H1 (cell line): ENCODE measurements at regions not wholly inside any gene's neighbourhood (a gene's known extent, or its start where the extent isn't known, plus 50 kb on each side); places are given as distances from the start of the nearest gene placed in this dataset.

ENCODE experiments used
- JUN ChIP-seq: IDR thresholded peaks from 2 replicates; pipeline ENCODE4 v1.6.1; 2011; ENCODE audit warnings: low read depth, mild to moderate bottlenecking, improper control_type of control experiment, low read length
- POLR2AphosphoS5 ChIP-seq: IDR thresholded peaks from 2 replicates; pipeline ENCODE4 v1.6.1; 2011; ENCODE audit warnings: low read depth, low read length

DNA sequence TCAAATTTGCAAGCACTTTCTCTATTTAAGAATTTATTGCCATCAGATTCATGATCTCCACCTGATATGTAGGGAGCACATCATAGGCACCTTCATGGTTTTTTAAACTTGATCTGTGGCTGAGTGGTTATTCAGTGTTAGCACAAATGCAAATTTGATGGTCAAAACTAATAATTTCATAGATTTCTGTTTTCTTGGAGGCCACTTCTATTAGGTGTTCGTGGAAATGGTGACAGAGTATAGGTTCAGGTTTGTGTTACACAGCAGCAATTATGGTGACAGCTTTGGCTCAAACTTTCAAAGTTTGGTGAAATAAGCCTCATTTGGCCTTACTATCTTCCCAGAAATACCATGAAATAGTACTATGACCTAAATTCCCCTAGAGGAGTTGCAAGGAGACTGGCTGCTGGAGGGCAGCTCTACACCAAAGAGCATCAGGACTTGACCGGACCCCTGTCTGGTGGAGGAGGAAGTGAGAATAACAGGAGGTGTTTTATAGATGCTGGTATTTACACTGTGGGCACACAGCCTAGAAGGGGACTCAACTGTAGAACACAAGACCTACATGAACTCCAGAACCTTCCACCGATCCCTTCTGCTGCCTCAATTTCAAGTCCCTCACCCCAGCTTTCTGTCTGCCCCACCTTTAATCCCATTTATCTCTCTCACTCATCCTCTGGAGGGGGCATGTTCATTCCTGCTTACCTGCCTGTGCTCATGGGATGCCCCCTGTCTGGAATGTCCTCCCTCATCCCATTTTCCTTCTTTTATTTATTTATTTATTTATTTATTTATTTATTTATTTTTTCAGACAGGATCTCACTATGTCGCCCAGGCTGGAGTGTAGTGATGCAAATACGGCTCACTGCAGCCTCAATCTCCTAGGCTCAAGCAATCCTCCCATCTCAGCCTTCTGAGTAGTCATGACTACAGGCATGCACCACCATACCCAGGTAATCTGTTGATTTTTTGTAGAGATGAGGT, 132.9 kb upstream of the SIX2 start (continued):
- no peak for TF ChIP-seq POLR2AphosphoS5
- no peak for TF ChIP-seq JUN
